Panc1 (cell line): ENCODE measurements at regions not wholly inside any gene's neighbourhood (a gene's known extent, or its start where the extent isn't known, plus 50 kb on each side); places are given as distances from the start of the nearest gene placed in this dataset.

ENCODE experiments used
- ATAC-seq: fragments of 200-7000 bp; cut with Tn5 transposase; 2 replicates; pipeline ENCODE4 v1.9.1; 2020; ENCODE audit warnings: mild to moderate bottlenecking, moderate library complexity
- BruUV-seq: library from RNA; stranded (reverse); fragments of 400-500 nt; replicated peaks from 2 replicates; lab custom pipeline; 2021; lab: Mats Ljungman, UMichigan
- CTCF ChIA-PET: fragments of 300-600 bp; sonication (Branson Sonifier 250); formaldehyde crosslinking; loops from one replicate; lab custom pipeline; 2022; ENCODE audit warnings: antibody characterized with exemption; lab: Charles Lee
- POLR2A ChIA-PET: fragments of 300-600 bp; sonication (Branson Sonifier 250); formaldehyde crosslinking; loops from one replicate; lab custom pipeline; 2022; ENCODE audit warnings: antibody characterized with exemption; lab: Charles Lee
- DNase-seq: peaks from one replicate; pipeline ENCODE4 v3.0.0-alpha.2; 2010; ENCODE audit warnings: low read depth, low spot score
- H3K27ac ChIP-seq: 2 replicates; pipeline ENCODE4 v1.5.1; 2011; ENCODE audit warnings: mild to moderate bottlenecking, low read length, inconsistent platforms
- H3K27me3 ChIP-seq: fragments of 200-500 bp; sonication (Bioruptor generic); 2 replicates; pipeline ENCODE4 v1.6.0; 2014; ENCODE audit warnings: low read length, inconsistent platforms; ENCODE audit not compliant: control insufficient read depth, insufficient read depth
- H3K36me3 ChIP-seq: fragments of 200-500 bp; sonication (Bioruptor generic); 2 replicates; pipeline ENCODE4 v1.5.1; 2014; ENCODE audit warnings: inconsistent platforms, mild to moderate bottlenecking, low read length, moderate library complexity; ENCODE audit not compliant: control insufficient read depth, insufficient read depth
- H3K4me1 ChIP-seq: 2 replicates; pipeline ENCODE4 v1.5.1; 2011; ENCODE audit warnings: inconsistent platforms, mild to moderate bottlenecking, low read length, moderate library complexity; ENCODE audit not compliant: control insufficient read depth, insufficient read depth
- H3K4me3 ChIP-seq, 2 experiments: 2 replicates each; pipeline ENCODE4 v1.5.1; 2011 to 2012; ENCODE audit warnings: low read depth in 2 of 2, low read length in 2 of 2, mild to moderate bottlenecking in 2 of 2, inconsistent platforms in 1 of 2, moderate library complexity in 1 of 2
- H3K9me3 ChIP-seq: fragments of 200-500 bp; sonication (Bioruptor generic); 2 replicates; pipeline ENCODE4 v1.5.1; 2014; ENCODE audit warnings: low read depth, mild to moderate bottlenecking, inconsistent platforms, low read length, moderate library complexity; ENCODE audit not compliant: control insufficient read depth, insufficient read depth
- CTCF ChIP-seq: fragments of 450-650 bp; IDR thresholded peaks from 2 replicates; pipeline ENCODE4 v1.5.1; 2017; ENCODE audit warnings: mild to moderate bottlenecking
- POLR2AphosphoS5 ChIP-seq: IDR thresholded peaks from 2 replicates; pipeline ENCODE4 v1.6.1; 2012; ENCODE audit warnings: mild to moderate bottlenecking, low read depth, low read length, moderate library complexity
- REST ChIP-seq, 2 experiments: IDR thresholded peaks; 2 replicates each; pipeline ENCODE4 v1.6.1; 2011 to 2012; ENCODE audit warnings: low read depth in 2 of 2, control low read depth in 1 of 2, low read length in 1 of 2, mild to moderate bottlenecking in 1 of 2, moderate library complexity in 1 of 2; ENCODE audit not compliant: insufficient read depth in 1 of 2
- SIN3A ChIP-seq: IDR thresholded peaks from 2 replicates; pipeline ENCODE4 v1.6.1; 2012; ENCODE audit warnings: low read depth, mild to moderate bottlenecking, low read length, moderate library complexity, borderline replicate concordance; ENCODE audit not compliant: insufficient read depth
- TCF7L2 ChIP-seq: IDR thresholded peaks from 2 replicates; pipeline ENCODE4 v1.6.1; 2011; ENCODE audit warnings: mild to moderate bottlenecking, low read depth, low read length, inconsistent platforms
- in situ Hi-C: cut with HindIII; loops from 2 replicates; pipeline ENCODE4 v1.10.0; 2016; ENCODE audit warnings: low sequenced_read_pairs, low pct_unique_long_range_greater_than_20kb
- intact Hi-C: fragments of 100-400 bp; cut with micrococcal nuclease; formaldehyde crosslinking; loops from one replicate; pipeline ENCODE4 v1.10.0; 2022; ENCODE audit not compliant: unreplicated experiment

GRCh38 chr13:80989747-80990146 is 648.8 kb upstream of the SPRY2 start:
- TF ChIP-seq CTCF (no peak), TCF7L2 (no peak), POLR2AphosphoS5 (no peak), SIN3A (no peak), REST (IDR thresholded peaks at IDR 0.05; ENCODE audit: insufficient read depth in 1 of 2, low read depth in 2 of 2, low read length in 1 of 2) (no peak)
- H3K4me3 ChIP-seq, result no peak overlapping the region
- H3K36me3 ChIP-seq, result no peaks in the 10 kb centered on the region
- H3K27ac ChIP-seq, result no peak overlapping the region
- in situ Hi-C loops, result no loop called here
- POLR2A ChIA-PET, result no interaction called here
- H3K27me3 ChIP-seq, result no peaks in the 10 kb centered on the region
- H3K9me3 ChIP-seq, result no peaks in the 10 kb centered on the region
- H3K4me1 ChIP-seq, result no peaks in the 10 kb centered on the region
- no TSS peak for BruUV-seq
- no peak for ATAC-seq
- DNase-seq, result no peak
- CTCF ChIA-PET, result no interaction called here
- intact Hi-C loops, result no loop called here

GRCh38 chr13:80989241-80989640 is 648.3 kb upstream of the SPRY2 start:
- no peak overlapping the region for H3K27ac ChIP-seq
- intact Hi-C loops, result no loop called here

More at GRCh38 chr13:80989241-80989640, 648.3 kb upstream of the SPRY2 start:
- ATAC-seq (no peak), DNase-seq (no peak)
- H3K27me3 ChIP-seq, result no peaks in the 10 kb centered on the region
- H3K4me3 ChIP-seq, result no peak overlapping the region
- POLR2A ChIA-PET, result no interaction called here
- no peaks in the 10 kb centered on the region for H3K9me3 ChIP-seq
- H3K4me1 ChIP-seq, result no peaks in the 10 kb centered on the region
- in situ Hi-C loops, result no loop called here
- TF ChIP-seq CTCF, result no peak
- no peak for TF ChIP-seq POLR2AphosphoS5
- no peak for TF ChIP-seq TCF7L2
- no peak for TF ChIP-seq REST (IDR thresholded peaks at IDR 0.05; ENCODE audit: insufficient read depth in 1 of 2, low read depth in 2 of 2, low read length in 1 of 2)
- TF ChIP-seq SIN3A, result no peak
- BruUV-seq, result no TSS peak
- CTCF ChIA-PET, result no interaction called here
- H3K36me3 ChIP-seq, result no peaks in the 10 kb centered on the region
